ENCODE measurements at regions not wholly inside any gene's neighbourhood (a gene's known extent, or its start where the extent isn't known, plus 50 kb on each side); places are given as distances from the start of the nearest gene placed in this dataset.
"Not testable (repeated sequence)": the region's sequence is repeated elsewhere in the genome, so short reads cannot be mapped to it uniquely, and the experiment has no call there.

GRCh38 chr2:120539937-120540718 is 194.2 kb downstream of the INHBB start:
- DNase-seq, result peak; percentile 93

GRCh38 chr2:120540719-120541552 is 194.7 kb upstream of the GLI2 start:
- no peak for DNase-seq

GRCh38 chr2:120541553-120541932 is 194.1 kb upstream of the GLI2 start:
- no peak for DNase-seq

GRCh38 chr2:120541972-120542670 is 193.5 kb upstream of the GLI2 start:
- DNase-seq, result no peak

GRCh38 chr2:120542911-120543527 is 192.6 kb upstream of the GLI2 start:
- no peak for DNase-seq

GRCh38 chr2:120543899-120544298 is 191.8 kb upstream of the GLI2 start:
- DNase-seq, result no peak

- no peak for DNase-seq
Observed at GRCh38 chr2:120544522-120544921, 191.1 kb upstream of the GLI2 start.

GRCh38 chr2:120545007-120545406 is 190.7 kb upstream of the GLI2 start:
- DNase-seq, result not testable (repeated sequence)

GRCh38 chr2:120545521-120546047 is 190.1 kb upstream of the GLI2 start:
- no peak for DNase-seq

- DNase-seq, result no peak
Observed at GRCh38 chr2:120546048-120546864, 189.4 kb upstream of the GLI2 start.

GRCh38 chr2:120546865-120547390 is 188.7 kb upstream of the GLI2 start:
- no peak for DNase-seq

GRCh38 chr2:120547662-120548061 is 188.0 kb upstream of the GLI2 start:
- no peak for DNase-seq

GRCh38 chr2:120548627-120549608 is 186.8 kb upstream of the GLI2 start:
- DNase-seq, result no peak

GRCh38 chr2:120549841-120550240 is 185.8 kb upstream of the GLI2 start:
- DNase-seq, result no peak

- no peak for DNase-seq
Observed at GRCh38 chr2:120550282-120550681, 185.4 kb upstream of the GLI2 start.

- DNase-seq, result no peak
Observed at GRCh38 chr2:120550893-120551446, 184.7 kb upstream of the GLI2 start.

GRCh38 chr2:120551522-120551921 is 184.1 kb upstream of the GLI2 start:
- no peak for DNase-seq

GRCh38 chr2:120552079-120552478 is 183.6 kb upstream of the GLI2 start:
- DNase-seq, result no peak

GRCh38 chr2:120552800-120553481 is 182.7 kb upstream of the GLI2 start:
- peak; percentile 92 for DNase-seq
